ENCODE measurements at regions not wholly inside any gene's neighbourhood (a gene's known extent, or its start where the extent isn't known, plus 50 kb on each side); places are given as distances from the start of the nearest gene placed in this dataset.

DNA sequence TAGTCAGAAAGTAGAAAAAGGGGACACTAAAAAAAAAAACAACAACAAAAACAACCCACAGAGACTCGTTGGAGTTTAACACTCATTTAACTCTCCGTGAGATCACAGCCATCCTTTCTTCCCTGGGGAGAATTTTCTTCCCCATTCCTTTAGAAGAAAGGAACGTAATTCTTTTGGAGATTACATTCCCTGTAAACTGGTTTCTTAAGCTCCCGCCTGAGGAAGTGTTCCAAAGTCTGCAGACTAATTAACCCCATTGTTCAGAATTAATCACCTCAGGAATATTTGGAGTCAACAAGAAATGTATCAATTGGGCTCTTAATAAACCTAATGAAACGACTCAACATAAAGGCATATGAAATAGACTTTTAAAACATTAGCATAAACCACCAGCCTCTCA lies 228.2 kb upstream of the CSF3R start:
- ATAC-seq (ENCODE audit: low read depth) = no peak
- Histone ChIP-seq H3K4me3 (ENCODE audit: insufficient read depth, low read depth, low read length) (no peak overlapping the region), H3K4ac (ENCODE audit: low read depth, low read length) (no peak overlapping the region), H3K14ac (replicated peaks; ENCODE audit: low read depth, low read length) (no peak overlapping the region), H3K56ac (ENCODE audit: extremely low read depth, insufficient read depth, low read length) (no peak overlapping the region), H3K27ac (ENCODE audit: insufficient read depth, low read length) (no peak overlapping the region), H2BK15ac (ENCODE audit: low read depth, low read length) (no peak overlapping the region), H2BK5ac (ENCODE audit: low read depth, low read length, poor library complexity, severe bottlenecking) (no peak overlapping the region), H3K9ac (ENCODE audit: low read depth, low read length) (no peak overlapping the region), H3K27me3 (ENCODE audit: control insufficient read depth, insufficient read depth, low read length) (peaks cover 3% of the 10 kb centered on the region; the same call in 1 of the 2 replicates), H4K91ac (ENCODE audit: insufficient read depth, low read depth, low read length) (no peak overlapping the region), H2AFZ (replicated peaks; ENCODE audit: low read length, poor library complexity) (no peak overlapping the region), H2AK5ac (ENCODE audit: low read depth, low read length) (no peak overlapping the region), H2AK9ac (replicated peaks; ENCODE audit: low read depth, low read length, poor library complexity) (no peak overlapping the region), H3K23ac (ENCODE audit: low read depth, low read length) (no peak overlapping the region), H3K4me1 (ENCODE audit: control insufficient read depth, insufficient read depth, low read length) (no peaks in the 10 kb centered on the region), H3K9me3 (ENCODE audit: control insufficient read depth, insufficient read depth, low read length) (no peaks in the 10 kb centered on the region), H4K5ac (ENCODE audit: low read depth, low read length) (no peak overlapping the region), H3K79me1 (ENCODE audit: low read depth in 1 of 2, low read length in 2 of 2) (no peaks in the 10 kb centered on the region), H3K9me1 (ENCODE audit: insufficient read depth, low read length) (no peaks in the 10 kb centered on the region), H2BK20ac (ENCODE audit: low read depth, low read length) (no peak overlapping the region), H4K8ac (ENCODE audit: low read depth in 2 of 2, low read length in 2 of 2) (no peak overlapping the region), H3K36me3 (ENCODE audit: control insufficient read depth, insufficient read depth, low read length) (no peaks in the 10 kb centered on the region), H4K20me1 (ENCODE audit: insufficient read depth, low read length) (no peaks in the 10 kb centered on the region), H3K4me2 (ENCODE audit: low read depth, low read length) (no peak overlapping the region), H2BK120ac (ENCODE audit: low read depth, low read length) (no peak overlapping the region), H3K18ac (ENCODE audit: low read depth, low read length) (no peak overlapping the region)
- no peak for DNase-seq
- intact Hi-C loops (cut with micrococcal nuclease) (no loop called here), dilution Hi-C loops (cut with HindIII; ENCODE audit: low sequenced_read_pairs, unreplicated experiment) (no loop called here), in situ Hi-C loops (cut with MboI; ENCODE audit: low sequenced_read_pairs) (no loop called here)
- no CpG with 5 or more reads among the region's 5 CpGs for WGBS, 2 experiments (ENCODE audit: extremely low coverage in 2 of 2, insufficient read length in 1 of 2)
- CTCF ChIA-PET = interaction anchor here (0.6 kb wide), 1 partner anchor 815 kb away, joined by 6 read pairs; no protein-coding TSS in a partner anchor
- TF ChIP-seq MAFK (IDR thresholded peaks at IDR 0.05; ENCODE audit: low read depth, low read length) (no peak), RCOR1 (IDR thresholded peaks at IDR 0.05; ENCODE audit: insufficient replicate concordance, low read length) (no peak), CHD1 (IDR thresholded peaks at IDR 0.05; ENCODE audit: low read depth, low read length) (no peak), FOS (IDR thresholded peaks at IDR 0.05; ENCODE audit: low read depth, low read length) (no peak), CEBPB (IDR thresholded peaks at IDR 0.05; ENCODE audit: low read depth, low read length) (no peak), SMC3 (IDR thresholded peaks at IDR 0.05; ENCODE audit: low read depth, low read length) (no peak), NFE2L2 (IDR thresholded peaks at IDR 0.05; ENCODE audit: low read depth, low read length) (no peak), RAD21 (IDR thresholded peaks at IDR 0.05; ENCODE audit: low read length) (no peak), MXI1 (IDR thresholded peaks at IDR 0.05; ENCODE audit: borderline replicate concordance, low read depth, low read length) (no peak)
- TF ChIP-seq, protein P1, sequence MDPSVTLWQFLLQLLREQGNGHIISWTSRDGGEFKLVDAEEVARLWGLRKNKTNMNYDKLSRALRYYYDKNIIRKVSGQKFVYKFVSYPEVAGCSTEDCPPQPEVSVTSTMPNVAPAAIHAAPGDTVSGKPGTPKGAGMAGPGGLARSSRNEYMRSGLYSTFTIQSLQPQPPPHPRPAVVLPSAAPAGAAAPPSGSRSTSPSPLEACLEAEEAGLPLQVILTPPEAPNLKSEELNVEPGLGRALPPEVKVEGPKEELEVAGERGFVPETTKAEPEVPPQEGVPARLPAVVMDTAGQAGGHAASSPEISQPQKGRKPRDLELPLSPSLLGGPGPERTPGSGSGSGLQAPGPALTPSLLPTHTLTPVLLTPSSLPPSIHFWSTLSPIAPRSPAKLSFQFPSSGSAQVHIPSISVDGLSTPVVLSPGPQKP (IDR thresholded peaks at IDR 0.05; ENCODE audit: borderline replicate concordance, low read depth, low read length) = no peak
- TF ChIP-seq, protein P2, sequence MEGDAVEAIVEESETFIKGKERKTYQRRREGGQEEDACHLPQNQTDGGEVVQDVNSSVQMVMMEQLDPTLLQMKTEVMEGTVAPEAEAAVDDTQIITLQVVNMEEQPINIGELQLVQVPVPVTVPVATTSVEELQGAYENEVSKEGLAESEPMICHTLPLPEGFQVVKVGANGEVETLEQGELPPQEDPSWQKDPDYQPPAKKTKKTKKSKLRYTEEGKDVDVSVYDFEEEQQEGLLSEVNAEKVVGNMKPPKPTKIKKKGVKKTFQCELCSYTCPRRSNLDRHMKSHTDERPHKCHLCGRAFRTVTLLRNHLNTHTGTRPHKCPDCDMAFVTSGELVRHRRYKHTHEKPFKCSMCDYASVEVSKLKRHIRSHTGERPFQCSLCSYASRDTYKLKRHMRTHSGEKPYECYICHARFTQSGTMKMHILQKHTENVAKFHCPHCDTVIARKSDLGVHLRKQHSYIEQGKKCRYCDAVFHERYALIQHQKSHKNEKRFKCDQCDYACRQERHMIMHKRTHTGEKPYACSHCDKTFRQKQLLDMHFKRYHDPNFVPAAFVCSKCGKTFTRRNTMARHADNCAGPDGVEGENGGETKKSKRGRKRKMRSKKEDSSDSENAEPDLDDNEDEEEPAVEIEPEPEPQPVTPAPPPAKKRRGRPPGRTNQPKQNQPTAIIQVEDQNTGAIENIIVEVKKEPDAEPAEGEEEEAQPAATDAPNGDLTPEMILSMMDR (conservative IDR thresholded peaks at IDR 0.05; ENCODE audit: low read depth, low read length) = no peak
- POLR2A ChIA-PET (ENCODE audit: unreplicated experiment) = interaction anchor here (0.7 kb wide), 1 partner anchor 1410 kb away, joined by 4 read pairs; no protein-coding TSS in a partner anchor
- BruUV-seq (replicated peaks) = no TSS peak

All from IMR-90 (cell line).